ELR (cell line): ENCODE measurements at regions not wholly inside any gene's neighbourhood (a gene's known extent, or its start where the extent isn't known, plus 50 kb on each side); places are given as distances from the start of the nearest gene placed in this dataset.
"Not testable (repeated sequence)": the region's sequence is repeated elsewhere in the genome, so short reads cannot be mapped to it uniquely, and the experiment has no call there.

ENCODE experiments used
- DNase-seq: peaks from one replicate; pipeline ENCODE4 v3.0.0-alpha.2; 2015; ENCODE audit warnings: low read depth

DNA sequence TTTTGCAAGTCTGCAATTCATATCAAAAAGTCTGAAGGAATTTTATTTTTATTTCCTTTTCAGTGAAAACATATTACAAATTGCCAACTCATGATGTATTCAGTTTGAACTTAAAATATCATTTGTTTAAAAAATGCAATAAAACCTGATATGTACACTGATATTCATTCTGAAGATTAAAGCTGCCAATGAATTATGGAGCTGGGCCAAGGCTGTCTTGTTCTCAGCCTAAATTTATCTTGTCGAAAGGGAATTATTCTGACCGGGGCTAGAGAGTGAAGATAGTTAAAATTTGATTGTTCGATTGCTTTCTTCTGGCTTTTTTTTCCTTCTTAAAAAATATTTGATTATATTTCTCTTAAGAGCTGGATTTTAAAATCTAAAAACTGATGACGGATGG, 54.0 kb upstream of the RBFOX1 start:
- no peak for DNase-seq

DNA sequence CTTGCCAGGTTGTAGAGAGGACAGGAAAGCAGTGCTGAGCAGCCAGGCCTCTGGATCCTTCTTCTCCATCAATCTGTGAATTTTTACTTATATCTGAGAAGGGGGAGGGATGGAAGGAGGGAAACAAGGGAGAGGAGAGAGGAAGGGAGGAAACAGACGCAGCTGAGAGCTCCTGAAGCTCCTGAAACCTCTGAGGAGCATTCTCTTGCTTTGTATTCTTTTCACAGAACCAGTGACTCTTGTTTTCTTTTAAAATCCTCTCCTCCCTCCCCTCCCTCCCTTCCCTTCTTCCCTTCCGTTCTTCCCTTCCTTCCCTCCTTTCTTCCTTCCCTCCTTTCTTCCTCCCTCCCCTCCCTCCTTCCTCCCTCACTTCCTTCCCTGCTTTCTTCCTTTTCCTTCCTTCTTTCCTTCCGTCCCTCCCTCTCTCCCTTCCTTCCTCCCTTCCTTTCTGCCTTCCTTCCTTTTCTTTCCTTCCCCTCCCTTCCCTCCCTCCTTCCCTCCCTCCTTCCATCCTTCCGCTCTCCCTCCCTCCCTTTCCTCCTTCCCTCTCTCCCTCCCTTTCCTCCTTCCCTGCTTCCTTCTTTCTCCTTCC, 60.0 kb upstream of the RBFOX1 start:
- DNase-seq: no peak

DNA sequence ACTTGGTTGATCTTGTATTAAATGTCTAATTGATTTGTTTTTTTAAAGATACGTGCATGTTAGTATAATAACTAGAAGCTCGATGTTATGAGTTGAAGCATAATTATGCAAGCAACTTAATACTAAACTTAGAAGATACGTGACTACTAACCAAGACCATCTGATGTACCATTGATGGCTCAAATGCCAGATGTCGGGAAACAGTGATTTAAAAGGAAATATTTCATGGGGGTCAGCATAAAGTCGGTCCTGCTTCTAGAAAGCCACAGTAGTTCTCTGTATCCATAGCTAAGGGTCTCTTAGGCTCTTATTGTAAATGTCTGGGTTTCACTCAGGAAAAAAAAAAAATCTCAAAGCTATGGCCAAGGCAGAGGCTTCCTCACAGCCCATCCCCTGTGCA, 61.2 kb upstream of the RBFOX1 start:
- no peak for DNase-seq

DNA sequence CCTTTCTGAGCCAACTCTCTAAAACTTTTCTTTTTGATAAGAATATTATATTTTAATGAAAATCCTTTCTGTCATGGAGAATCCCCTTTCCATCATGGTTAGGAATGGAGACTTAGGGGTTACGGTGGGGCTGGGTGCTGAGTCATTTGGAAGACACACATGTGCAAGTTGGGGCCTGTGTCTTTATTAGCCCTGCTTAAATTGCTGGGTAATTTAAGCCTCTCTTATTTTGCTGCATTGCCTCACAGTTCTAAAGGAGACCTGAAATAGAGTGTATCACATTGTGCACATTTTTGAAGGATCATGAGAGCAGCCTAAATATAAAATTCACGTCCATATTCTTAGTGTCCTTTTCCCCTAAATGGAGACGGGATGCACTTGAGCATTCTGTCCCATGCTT, 61.8 kb upstream of the RBFOX1 start:
- no peak for DNase-seq

DNA sequence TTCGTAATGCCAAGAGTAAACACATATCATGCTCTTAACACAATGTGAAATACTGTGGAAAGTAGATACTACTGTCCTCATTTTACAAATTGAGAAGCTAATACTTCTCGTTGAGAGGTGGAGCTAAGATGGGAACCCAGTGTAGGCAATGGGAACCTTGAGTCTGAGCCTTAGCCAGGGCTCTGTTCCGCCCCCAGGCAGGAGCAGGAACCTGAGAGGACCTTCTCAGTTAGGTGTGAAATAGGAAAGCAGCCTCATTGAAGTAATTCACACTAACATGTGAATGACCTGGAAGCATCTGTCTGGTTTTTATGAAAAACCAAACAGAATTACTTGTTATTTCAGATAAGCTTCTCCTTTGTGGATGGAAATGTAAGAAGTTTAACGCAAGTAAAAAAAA, 62.6 kb upstream of the RBFOX1 start:
- no peak for DNase-seq

DNA sequence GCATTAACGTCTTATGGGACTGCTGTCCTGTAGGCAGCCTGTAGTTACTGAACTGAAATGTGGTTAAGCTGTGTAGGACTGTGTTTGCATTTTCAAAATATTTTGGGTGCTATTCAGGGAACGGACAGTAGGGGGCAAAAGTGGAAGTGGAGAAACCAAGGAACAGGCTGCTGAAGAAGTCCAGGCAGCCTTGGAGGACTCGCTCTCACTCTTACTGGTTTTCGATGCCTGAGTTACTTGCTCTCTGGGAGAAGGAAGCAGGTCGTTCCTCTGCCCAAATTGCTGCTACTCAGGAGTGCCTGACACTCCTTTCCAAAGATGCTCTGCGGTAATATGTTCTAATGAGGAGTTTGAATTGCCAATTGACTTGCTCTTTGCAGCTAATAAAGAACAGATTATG, 64.5 kb upstream of the RBFOX1 start:
- peak; percentile 1 for DNase-seq

DNA sequence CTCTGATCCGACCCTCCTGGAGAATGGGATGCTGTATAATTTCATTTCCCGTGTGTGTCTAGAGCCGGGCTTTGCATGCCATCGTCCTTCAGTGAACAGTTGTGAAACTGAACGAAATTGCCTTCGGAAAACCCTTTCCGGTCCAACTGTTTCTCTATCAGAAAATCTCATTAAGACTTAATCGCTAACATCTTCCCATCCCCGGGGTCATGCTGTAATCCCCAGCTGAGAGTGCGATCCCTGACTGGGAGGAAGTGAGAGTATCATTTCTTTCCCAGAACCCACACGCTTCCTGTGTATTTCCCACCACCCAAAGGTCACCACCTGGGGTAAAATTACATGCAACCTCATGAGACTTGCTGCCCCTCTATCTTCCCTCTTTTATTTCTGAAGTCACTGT, 75.6 kb upstream of the RBFOX1 start:
- DNase-seq: no peak

DNA sequence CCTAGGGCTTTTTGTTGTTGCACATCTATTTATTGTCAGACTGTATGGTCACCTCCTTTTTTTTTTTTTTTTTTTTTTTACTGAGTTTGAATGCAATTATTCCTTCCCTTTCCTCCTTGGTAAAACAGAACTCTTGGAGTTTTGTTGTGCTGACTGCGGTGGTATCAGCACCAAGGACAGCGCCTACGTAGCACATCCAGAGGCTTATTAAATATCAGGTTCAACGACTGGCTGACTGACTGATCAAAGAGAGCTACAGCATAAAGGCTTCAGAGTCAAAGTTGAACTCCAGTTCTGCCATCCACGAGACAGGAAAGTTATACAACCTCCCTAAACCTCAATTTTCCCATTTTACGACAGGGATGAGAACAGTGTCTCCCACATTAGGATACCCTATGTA, 86.1 kb upstream of the RBFOX1 start:
- DNase-seq: no peak

DNA sequence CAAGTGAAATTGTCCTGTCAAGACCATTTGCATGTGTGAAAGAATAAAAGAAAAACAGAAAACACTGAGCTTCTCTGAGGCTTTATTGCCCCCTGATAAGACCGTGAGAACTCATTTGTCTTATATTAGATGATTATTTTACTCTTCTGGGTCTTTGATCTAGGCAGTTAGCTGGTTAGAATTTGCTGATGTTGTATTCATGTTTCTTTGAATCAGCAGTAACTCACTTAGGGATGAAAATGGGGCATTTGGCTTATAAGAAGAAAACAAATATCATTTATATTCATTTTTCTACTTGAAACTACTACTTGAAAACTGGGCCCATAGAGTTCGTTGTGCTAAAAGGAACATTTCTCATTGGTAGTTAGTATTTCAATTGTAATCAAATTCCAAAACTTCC, 93.1 kb upstream of the RBFOX1 start:
- DNase-seq: no peak

DNA sequence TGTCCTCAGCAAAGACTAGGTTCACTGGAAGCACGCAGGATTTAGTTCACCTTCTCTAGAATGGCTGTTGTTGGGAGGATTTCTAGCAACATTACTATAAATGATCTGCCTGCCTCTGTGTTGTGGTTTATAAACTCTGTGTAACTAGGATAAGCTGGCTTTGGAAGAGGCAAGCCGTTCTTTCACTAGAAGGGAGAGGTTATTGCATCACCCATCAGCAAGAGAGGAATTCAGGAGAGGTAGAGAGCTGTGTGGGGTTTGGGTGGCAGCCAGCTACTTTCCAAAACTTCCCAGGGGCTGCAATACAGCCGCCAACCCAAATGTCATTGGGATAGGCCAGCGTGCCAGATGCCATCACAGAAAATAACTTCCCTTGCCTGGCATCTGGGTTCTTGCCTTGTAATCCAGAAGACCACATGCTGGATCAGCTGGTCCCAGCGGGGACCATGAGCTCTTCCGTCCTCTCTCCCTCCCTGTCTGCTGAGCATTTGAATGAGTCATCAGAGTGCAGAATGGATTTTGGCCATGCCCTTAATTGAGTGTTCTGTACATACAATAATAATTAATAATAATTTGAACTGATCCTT, 95.7 kb upstream of the RBFOX1 start:
- no peak for DNase-seq

DNA sequence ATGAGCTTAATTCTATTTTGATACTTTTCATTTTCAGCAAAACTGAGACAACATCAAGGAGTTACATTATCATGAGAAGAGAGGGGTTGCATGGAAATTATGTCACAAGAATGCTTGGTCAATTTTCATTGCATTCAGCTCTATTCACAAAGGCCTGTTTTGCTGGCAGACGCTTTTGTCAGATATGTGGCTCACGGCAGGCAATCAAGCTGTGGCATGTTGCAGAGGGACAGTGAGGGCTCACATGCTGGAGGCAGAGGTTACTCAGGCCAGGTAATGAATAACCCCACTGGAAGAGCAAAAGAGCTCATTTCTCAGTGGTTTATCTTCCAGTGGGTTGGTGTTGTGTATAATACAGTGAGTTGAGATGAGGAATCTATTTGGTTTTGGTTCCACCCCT, 98.7 kb upstream of the RBFOX1 start:
- DNase-seq: no peak

DNA sequence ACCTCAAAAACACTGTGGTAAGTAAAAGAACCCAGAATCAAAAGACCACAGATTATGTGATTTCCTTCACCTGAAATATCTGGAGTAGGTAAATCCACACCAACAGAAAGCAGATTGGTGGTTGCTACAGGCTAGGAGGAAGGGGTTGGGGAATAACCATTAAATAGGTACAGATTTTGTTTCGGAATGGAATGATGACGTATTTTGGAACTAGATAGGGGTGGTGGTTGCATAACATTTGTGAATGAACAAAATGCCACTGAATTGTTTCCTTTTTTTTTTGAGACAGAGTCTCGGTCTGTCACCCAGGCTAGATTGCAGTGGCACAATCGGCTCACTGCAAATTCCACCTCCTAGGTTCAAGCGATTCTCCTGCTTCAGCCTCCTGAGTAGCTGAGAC, 100.9 kb upstream of the RBFOX1 start:
- no peak for DNase-seq

DNA sequence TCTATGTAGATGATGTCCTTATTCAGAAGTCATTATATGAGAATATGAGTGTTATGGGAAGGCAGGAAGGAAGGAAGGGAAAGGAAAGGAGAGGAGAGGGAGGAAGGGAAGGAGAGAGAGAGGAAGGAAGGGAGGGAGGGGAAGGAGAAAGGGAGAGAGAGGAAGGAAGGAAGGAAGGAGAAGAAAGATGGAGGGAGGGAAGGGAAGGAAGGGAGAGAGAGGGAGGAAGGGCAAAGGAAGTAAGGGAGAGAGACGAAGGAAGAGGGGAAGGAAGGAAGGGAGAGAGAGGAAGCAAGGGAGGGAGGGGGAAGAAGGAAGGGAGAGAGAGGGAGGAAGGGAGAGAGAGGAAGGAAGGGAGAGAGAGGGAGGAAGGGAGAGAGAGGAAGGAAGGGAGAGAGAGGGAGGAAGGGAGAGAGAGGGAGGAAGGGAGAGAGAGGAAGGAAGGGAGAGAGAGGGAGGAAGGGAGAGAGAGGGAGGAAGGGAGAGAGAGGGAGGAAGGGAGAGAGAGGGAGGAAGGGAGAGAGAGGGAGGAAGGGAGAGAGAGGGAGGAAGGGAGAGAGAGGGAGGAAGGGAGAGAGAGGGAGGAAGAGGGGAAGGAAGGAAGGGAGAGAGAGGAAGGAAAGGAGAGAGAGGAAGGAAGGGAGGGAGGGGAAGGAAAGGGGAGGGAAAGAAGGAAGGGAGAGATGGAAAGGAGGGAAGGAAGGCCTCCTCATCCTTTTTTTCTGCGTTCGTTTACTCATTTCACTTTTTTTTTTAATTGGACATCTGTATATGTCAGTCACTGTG, 103.0 kb upstream of the RBFOX1 start:
- not testable (repeated sequence) for DNase-seq

DNA sequence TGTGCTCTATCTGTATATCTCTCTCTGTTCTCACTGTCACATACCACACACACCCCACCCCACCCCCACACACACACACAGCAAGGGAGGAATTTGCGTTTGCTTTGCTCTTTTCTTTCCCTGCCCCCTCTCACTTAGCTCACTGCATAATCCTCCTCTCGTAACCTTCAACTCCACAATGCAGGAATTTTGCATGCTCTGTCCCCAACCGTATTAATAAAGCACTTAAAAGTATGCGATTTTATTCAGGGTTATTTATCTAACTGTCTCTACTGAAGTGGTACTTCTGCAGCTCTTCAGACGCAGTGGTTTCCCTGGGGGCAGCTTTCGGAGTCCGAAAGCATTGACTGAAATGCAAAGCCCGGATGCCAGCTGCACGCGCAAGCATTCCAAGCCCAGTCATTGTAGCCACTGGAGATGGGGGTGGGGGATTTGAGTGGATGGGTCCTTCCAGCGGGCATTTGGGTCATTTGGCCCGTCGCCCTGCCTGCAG, 105.4 kb upstream of the RBFOX1 start:
- DNase-seq: no peak

DNA sequence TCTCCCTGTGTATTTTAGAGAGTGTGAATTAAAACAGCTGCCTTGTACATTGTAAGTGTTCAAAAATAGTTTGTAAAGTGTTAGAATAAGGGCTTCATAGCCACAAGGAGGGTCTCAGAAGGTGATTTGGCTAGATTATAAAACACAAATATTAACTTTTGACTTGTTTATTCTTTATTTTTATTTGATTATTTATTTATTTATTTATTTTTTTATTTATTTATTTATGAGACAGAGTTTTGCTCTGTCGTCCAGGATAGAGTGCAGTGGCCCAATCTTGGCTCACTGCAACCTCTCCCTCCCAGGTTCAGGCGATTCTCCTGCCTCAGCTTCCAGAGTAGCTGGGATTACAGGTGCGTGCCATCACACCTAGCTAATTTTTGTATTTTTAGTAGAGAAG, 111.5 kb upstream of the RBFOX1 start:
- DNase-seq: no peak

DNA sequence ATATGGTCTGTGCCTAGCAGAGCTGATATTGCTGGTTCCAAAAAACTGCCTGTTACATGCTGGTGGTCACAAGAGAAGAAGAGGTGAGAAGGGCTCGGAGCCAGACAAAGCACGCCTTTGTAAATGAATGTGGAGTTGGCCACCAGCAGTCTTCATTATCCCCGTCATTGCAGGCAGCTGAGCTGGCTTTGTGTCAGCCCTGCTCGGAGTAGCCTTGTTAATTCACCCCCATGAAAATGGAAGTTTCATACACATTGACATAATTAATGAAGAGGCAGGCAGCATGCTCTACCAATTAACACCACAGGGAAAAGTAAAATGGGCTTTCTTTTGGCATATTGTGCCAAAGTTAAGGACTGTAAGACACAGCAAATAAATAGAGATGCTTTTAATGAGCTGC, 113.7 kb upstream of the RBFOX1 start:
- no peak for DNase-seq

DNA sequence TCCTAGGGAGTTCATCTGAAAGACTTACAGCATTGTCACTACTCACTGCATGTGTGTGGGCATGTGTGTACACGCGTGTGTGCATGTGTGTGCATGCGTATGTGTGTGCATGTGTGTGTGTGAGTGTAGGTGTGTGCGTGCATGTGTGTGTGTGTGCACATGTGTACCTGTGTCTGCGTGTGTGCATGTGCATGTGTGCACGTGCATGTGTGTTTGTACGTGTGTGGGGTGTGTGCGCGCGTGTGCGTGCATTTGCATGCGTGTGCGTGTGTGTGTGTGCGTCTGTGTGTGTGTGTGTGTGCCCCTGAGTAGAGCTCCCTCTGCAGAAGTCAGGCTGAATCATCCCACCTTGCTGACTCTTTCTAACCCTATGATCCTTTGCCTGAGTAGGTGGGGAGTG, 114.8 kb upstream of the RBFOX1 start:
- no peak for DNase-seq

DNA sequence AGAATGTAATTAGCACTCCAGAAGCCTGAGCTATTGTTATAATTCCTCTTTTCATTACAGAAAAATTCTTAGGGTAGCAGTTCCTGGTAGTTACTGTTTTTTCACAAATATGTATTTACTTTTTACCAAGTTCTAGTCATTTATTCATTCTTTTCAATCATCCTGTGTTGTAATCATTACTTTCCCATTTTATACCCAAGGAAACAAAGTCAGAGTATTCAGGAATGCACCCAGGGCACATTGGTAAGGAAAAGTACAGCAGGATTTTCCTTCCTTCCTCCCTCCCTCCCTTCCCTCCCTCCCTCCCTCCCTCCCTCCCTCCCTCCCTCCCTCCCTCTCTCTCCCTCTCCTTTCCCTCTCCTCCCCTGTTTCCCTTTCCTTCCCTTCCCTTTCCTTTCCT, 115.9 kb upstream of the RBFOX1 start:
- no peak for DNase-seq

DNA sequence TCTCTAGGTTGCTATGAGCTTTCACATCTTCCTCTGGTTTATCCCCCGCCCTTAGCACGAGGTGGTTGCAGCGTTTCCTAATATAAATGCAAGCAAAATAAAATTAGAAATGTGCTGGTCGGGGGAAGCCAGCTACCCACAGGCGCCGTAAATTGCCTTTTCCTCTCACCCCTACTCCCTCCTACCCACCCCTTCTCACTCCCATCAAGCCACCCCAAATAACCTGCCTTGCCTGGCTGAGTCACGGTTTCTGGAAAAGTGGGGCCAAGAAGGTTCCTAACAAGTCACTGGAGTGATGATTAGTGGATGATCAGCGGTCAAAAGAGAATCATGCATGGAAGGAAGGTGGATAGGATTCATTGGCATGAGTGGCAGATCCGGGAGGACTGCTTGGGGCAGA, 120.9 kb upstream of the RBFOX1 start:
- DNase-seq: no peak

DNA sequence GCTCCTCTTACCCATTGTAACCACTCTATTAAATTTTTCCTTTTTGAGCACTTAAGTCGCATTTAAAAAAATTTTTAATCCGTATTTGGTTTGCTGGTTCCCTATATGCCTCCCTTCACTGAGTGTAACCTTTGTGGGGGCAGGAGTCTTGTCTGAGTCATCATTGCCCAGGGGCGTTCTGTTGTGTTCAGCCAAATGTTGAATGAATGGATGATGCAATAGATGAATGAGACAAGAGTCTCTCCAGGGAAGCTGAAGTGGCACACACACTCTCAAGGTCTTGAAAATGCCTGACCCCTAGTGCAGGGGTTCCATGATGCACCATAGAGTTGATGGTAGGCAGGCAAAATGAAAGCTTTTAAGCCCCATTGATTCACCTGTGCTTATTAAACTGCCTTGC, 123.0 kb upstream of the RBFOX1 start:
- no peak for DNase-seq

DNA sequence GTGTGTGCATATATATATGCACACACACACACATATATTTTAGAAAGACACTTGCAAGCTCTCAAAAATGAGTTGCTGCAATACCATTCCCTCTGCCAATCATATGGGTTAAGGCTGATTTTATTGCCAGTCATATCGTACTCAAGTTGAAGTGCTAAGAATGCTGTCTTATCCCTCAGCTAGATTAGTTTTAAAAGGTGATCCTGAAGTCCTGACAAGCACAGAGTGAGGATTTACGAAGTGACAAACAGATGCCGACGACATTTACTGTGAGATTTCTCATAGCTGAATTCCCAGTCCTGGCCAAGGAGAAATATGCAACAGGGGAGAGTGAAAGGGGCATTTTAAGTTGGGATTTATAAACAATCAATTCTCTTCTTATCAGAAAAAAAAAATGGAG, 126.2 kb upstream of the RBFOX1 start:
- DNase-seq: no peak

DNA sequence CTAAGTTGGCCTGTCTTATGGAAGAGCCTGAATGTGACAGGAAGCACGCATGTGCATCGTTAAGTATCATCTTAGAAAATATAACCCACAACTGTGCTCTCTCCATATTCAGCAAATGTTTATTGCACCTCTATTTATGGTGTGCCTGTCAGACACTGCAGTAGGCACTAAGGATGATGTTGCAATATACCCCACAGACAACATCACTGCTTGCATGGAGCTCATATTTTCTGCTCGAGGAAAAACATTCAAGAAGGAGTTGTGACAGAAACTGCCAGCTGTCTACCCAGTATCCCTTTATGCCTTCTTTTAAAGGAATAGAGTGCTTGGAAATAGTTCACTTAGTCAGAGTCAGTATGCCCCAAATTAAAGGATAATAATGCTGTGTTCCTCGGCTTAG, 132.3 kb upstream of the RBFOX1 start:
- no peak for DNase-seq

DNA sequence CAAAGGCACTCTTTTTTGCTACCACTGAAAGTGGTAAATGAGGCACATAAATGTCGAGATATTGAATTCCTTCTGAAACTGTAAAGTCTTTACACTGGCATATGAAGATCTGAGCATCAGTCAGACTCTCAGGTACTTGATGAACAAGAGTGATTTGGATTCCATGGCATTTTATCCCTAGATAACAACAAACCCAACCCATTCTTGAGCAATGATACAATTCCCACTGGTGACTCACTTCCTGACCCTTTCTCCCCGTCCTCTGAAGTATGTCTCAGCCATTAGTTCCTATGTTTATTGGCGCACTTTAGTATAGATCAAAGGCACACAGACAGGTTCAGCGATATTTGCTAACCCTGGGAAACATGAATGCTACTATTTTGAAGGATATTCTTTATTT, 147.0 kb upstream of the RBFOX1 start:
- peak; percentile 3 for DNase-seq

DNA sequence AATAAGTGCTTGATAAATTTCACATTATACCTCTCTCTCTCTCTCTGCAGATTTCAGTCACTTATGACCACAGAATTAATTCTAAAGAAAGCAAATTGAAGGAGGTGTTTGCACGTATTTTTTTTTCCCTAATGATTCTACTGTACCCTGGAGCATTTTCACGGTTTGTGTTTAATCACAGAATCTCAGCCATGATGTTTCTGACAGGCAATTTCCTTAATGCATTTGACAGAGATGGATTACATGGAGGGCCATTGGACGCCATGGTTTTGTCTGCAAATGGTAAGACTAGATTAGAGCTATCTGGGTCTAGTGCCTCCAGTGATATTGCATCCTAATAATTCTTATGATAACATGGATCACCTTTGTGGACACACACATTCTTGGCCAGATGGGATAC, 147.5 kb upstream of the RBFOX1 start:
- DNase-seq: no peak
